DOHH2 (cell line): ENCODE measurements at regions not wholly inside any gene's neighbourhood (a gene's known extent, or its start where the extent isn't known, plus 50 kb on each side); places are given as distances from the start of the nearest gene placed in this dataset.

Experiments
- H3F3A ChIP-seq: fragments of 200-600 bp; sonication (generic), shearing (Covaris generic); 2 replicates; pipeline ENCODE4 v1.6.0; 2016; ENCODE audit warnings: antibody characterized with exemption, mild to moderate bottlenecking; ENCODE audit not compliant: control insufficient read depth, insufficient read depth
- H3K27ac ChIP-seq: fragments of 200-600 bp; sonication (generic); 2 replicates; pipeline ENCODE4 v1.5.1; 2014; ENCODE audit warnings: low read depth, mild to moderate bottlenecking, low read length, moderate library complexity
- H3K27me3 ChIP-seq: fragments of 200-600 bp; sonication (generic); 2 replicates; pipeline ENCODE4 v1.6.1; 2014; ENCODE audit warnings: mild to moderate bottlenecking, low read length, mixed read lengths; ENCODE audit not compliant: control insufficient read depth
- H3K36me3 ChIP-seq: fragments of 200-600 bp; sonication (generic); 2 replicates; pipeline ENCODE4 v1.6.1; 2014; ENCODE audit warnings: mild to moderate bottlenecking, low read length, moderate library complexity, mixed read lengths; ENCODE audit not compliant: control insufficient read depth
- H3K4me1 ChIP-seq: fragments of 200-600 bp; sonication (generic); 2 replicates; pipeline ENCODE4 v1.6.1; 2014; ENCODE audit warnings: mild to moderate bottlenecking, low read length, mixed read lengths; ENCODE audit not compliant: control insufficient read depth
- H3K4me2 ChIP-seq: fragments of 200-600 bp; sonication (generic); 2 replicates; pipeline ENCODE4 v1.6.0; 2014; ENCODE audit warnings: mild to moderate bottlenecking, low read length, moderate library complexity
- H3K4me3 ChIP-seq: fragments of 200-600 bp; sonication (generic); 2 replicates; pipeline ENCODE4 v1.5.1; 2014; ENCODE audit warnings: mild to moderate bottlenecking, low read length, mixed read lengths
- H3K79me2 ChIP-seq: fragments of 200-600 bp; sonication (generic); 2 replicates; pipeline ENCODE4 v1.6.1; 2014; ENCODE audit warnings: mild to moderate bottlenecking, low read length, mixed read lengths; ENCODE audit not compliant: control insufficient read depth
- H3K9me2 ChIP-seq: fragments of 200-600 bp; sonication (generic); replicated peaks from 2 replicates; pipeline ENCODE4 v1.6.1; 2014; ENCODE audit warnings: mild to moderate bottlenecking, low read length, mixed read lengths; ENCODE audit not compliant: control insufficient read depth
- H3K9me3 ChIP-seq: fragments of 200-600 bp; sonication (generic); 2 replicates; pipeline ENCODE4 v1.6.1; 2014; ENCODE audit warnings: antibody characterized with exemption, low read length, mixed read lengths; ENCODE audit not compliant: control insufficient read depth, insufficient read depth
- H4K20me1 ChIP-seq: fragments of 200-600 bp; sonication (generic); 2 replicates; pipeline ENCODE4 v1.6.0; 2014; ENCODE audit warnings: low read depth, mild to moderate bottlenecking, antibody characterized with exemption, low read length, moderate library complexity; ENCODE audit not compliant: control insufficient read depth, insufficient read depth
- CTCF ChIP-seq: fragments of 200-600 bp; sonication (generic); IDR thresholded peaks from one replicate; pipeline ENCODE4 v1.5.1; 2014; ENCODE audit warnings: antibody characterized with exemption, mild to moderate bottlenecking, low read depth, low read length; ENCODE audit not compliant: poor library complexity, severe bottlenecking
- EZH2phosphoT487 ChIP-seq: fragments of 200-600 bp; sonication (generic); IDR thresholded peaks from 2 replicates; pipeline ENCODE4 v1.6.1; 2017; ENCODE audit warnings: borderline replicate concordance, mild to moderate bottlenecking, antibody characterized with exemption, low read length, moderate library complexity, mixed read lengths

- no peak for TF ChIP-seq EZH2phosphoT487
- no peak for TF ChIP-seq CTCF
- no peaks in the 10 kb centered on the region for H3F3A ChIP-seq
- no peak overlapping the region for H3K27ac ChIP-seq
- no peak overlapping the region for H3K4me3 ChIP-seq
- H3K79me2 ChIP-seq, result no peaks in the 10 kb centered on the region
- no peak overlapping the region for H3K4me2 ChIP-seq
- H3K9me3 ChIP-seq, result no peaks in the 10 kb centered on the region
- no peaks in the 10 kb centered on the region for H4K20me1 ChIP-seq
- no peaks in the 10 kb centered on the region for H3K4me1 ChIP-seq
- no peaks in the 10 kb centered on the region for H3K36me3 ChIP-seq
- no peaks in the 10 kb centered on the region for H3K27me3 ChIP-seq
- no peaks in the 10 kb centered on the region for H3K9me2 ChIP-seq
Observed at GRCh38 chr9:90017679-90018078, 412.9 kb downstream of the GADD45G start.

GRCh38 chr9:90018688-90019087 is 413.9 kb downstream of the GADD45G start:
- no peak overlapping the region for H3K27ac ChIP-seq
- no peaks in the 10 kb centered on the region for H3K79me2 ChIP-seq
- TF ChIP-seq EZH2phosphoT487, result no peak
- TF ChIP-seq CTCF, result no peak
- no peak overlapping the region for H3K4me3 ChIP-seq
- H3K27me3 ChIP-seq, result no peaks in the 10 kb centered on the region
- no peaks in the 10 kb centered on the region for H3F3A ChIP-seq
- H3K36me3 ChIP-seq, result no peaks in the 10 kb centered on the region
- no peaks in the 10 kb centered on the region for H3K9me2 ChIP-seq
- peaks cover under 1% of the 10 kb centered on the region; the same call in 1 of the 2 replicates for H3K4me1 ChIP-seq
- H3K9me3 ChIP-seq, result no peaks in the 10 kb centered on the region
- H3K4me2 ChIP-seq, result no peak overlapping the region
- no peaks in the 10 kb centered on the region for H4K20me1 ChIP-seq

GRCh38 chr9:90019626-90020025 is 414.8 kb downstream of the GADD45G start:
- no peak overlapping the region for H3K4me3 ChIP-seq
- no peaks in the 10 kb centered on the region for H3K9me3 ChIP-seq
- H3K27me3 ChIP-seq, result no peaks in the 10 kb centered on the region
- H4K20me1 ChIP-seq, result no peaks in the 10 kb centered on the region
- H3K79me2 ChIP-seq, result no peaks in the 10 kb centered on the region
- TF ChIP-seq EZH2phosphoT487, result no peak
- H3K9me2 ChIP-seq, result no peaks in the 10 kb centered on the region
- H3F3A ChIP-seq, result no peaks in the 10 kb centered on the region
- H3K36me3 ChIP-seq, result no peaks in the 10 kb centered on the region
- H3K27ac ChIP-seq, result no peak overlapping the region
- no peak overlapping the region for H3K4me2 ChIP-seq
- peaks cover 10% of the 10 kb centered on the region for H3K4me1 ChIP-seq

DNA sequence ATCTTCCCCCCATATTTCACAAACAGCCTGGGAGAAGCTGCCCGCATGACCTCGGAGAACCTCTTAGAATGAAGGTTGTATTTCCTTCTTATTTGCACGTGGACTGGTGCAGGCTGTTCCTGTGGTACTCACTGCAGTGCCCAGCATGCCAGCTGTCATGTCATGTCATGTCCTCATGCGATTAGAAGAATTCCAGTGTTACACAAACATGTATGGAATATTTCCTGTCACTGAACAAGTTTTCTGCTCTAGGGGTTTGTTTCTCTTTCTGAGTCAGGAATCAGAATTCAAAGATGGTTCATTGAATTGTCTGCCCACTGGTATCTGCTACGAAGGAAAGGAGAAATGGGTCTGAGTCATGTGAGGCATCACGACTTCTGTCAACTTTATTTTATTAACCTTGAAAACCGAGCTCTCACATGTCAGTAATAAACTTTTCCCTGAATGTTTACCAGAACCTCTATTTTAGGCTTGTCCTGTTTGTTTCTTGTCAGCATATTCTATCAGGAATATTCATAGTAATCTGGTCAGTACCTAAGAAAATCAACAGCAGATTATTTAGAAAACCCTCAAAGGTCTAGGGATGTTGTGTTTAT is 415.6 kb downstream of the GADD45G start:
- peaks cover 14% of the 10 kb centered on the region for H3K4me1 ChIP-seq
- H3F3A ChIP-seq, result no peaks in the 10 kb centered on the region
- no peaks in the 10 kb centered on the region for H3K36me3 ChIP-seq
- TF ChIP-seq CTCF (no peak), EZH2phosphoT487 (no peak)
- H3K27ac ChIP-seq, result no peak overlapping the region
- H3K9me3 ChIP-seq, result no peaks in the 10 kb centered on the region
- H3K79me2 ChIP-seq, result no peaks in the 10 kb centered on the region
- no peaks in the 10 kb centered on the region for H4K20me1 ChIP-seq
- H3K9me2 ChIP-seq, result no peaks in the 10 kb centered on the region
- H3K4me2 ChIP-seq, result no peak overlapping the region
- no peak overlapping the region for H3K4me3 ChIP-seq
- no peaks in the 10 kb centered on the region for H3K27me3 ChIP-seq
